SK-N-SH treated with all-trans-retinoic acid at 6 μM for 48 hours (cell line): ENCODE measurements at regions not wholly inside any gene's neighbourhood (a gene's known extent, or its start where the extent isn't known, plus 50 kb on each side); places are given as distances from the start of the nearest gene placed in this dataset.
"Not testable (repeated sequence)": the region's sequence is repeated elsewhere in the genome, so short reads cannot be mapped to it uniquely, and the experiment has no call there.

Experiments
- ATAC-seq: fragments of 200-7000 bp; cut with Tn5 transposase; 3 replicates; pipeline ENCODE4 v1.9.1; 2020; ENCODE audit warnings: mild to moderate bottlenecking, moderate library complexity
- ARNTL ChIP-seq: fragments of 450-650 bp; formaldehyde crosslinking; IDR thresholded peaks from 2 replicates; pipeline ENCODE4 v1.5.0; 2020; ENCODE audit warnings: low read depth, mild to moderate bottlenecking, moderate library complexity, borderline replicate concordance
- BACH2 ChIP-seq: fragments of 250-450 bp; sonication (Bioruptor Pico); IDR thresholded peaks from 2 replicates; pipeline ENCODE4 v1.9.0; 2021; ENCODE audit warnings: mild to moderate bottlenecking, borderline replicate concordance
- CREB5 ChIP-seq: fragments of 250-450 bp; sonication (Bioruptor Pico); IDR thresholded peaks from 2 replicates; pipeline ENCODE4 v1.5.1; 2020; ENCODE audit warnings: low read depth, mild to moderate bottlenecking, moderate library complexity
- CSDC2 ChIP-seq: fragments of 250-450 bp; sonication (Bioruptor Pico); IDR thresholded peaks from 2 replicates; pipeline ENCODE4 v1.5.0; 2020; ENCODE audit warnings: mild to moderate bottlenecking, moderate library complexity
- CSRNP3 ChIP-seq: fragments of 250-450 bp; sonication (Bioruptor Pico); IDR thresholded peaks from 2 replicates; pipeline ENCODE4 v1.5.1; 2021; ENCODE audit warnings: mild to moderate bottlenecking, moderate library complexity
- ESRRG ChIP-seq: fragments of 250-450 bp; sonication (Bioruptor Pico); IDR thresholded peaks from 2 replicates; pipeline ENCODE4 v1.6.1; 2021; ENCODE audit warnings: mild to moderate bottlenecking
- GLIS3 ChIP-seq: fragments of 250-450 bp; sonication (Bioruptor Pico); IDR thresholded peaks from 2 replicates; pipeline ENCODE4 v1.5.0; 2020; ENCODE audit warnings: mild to moderate bottlenecking, moderate library complexity
- OSR1 ChIP-seq: fragments of 250-450 bp; sonication (Bioruptor Pico); IDR thresholded peaks from 2 replicates; pipeline ENCODE4 v1.8.0; 2022; ENCODE audit warnings: moderate library complexity, mild to moderate bottlenecking, inconsistent platforms
- PATZ1 ChIP-seq: fragments of 250-450 bp; sonication (Bioruptor Pico); IDR thresholded peaks from 2 replicates; pipeline ENCODE4 v1.8.0; 2020; ENCODE audit warnings: mild to moderate bottlenecking, moderate library complexity, borderline replicate concordance
- POU6F1 ChIP-seq: fragments of 250-450 bp; sonication (Bioruptor Pico); IDR thresholded peaks from 2 replicates; pipeline ENCODE4 v1.8.0; 2021; ENCODE audit warnings: low read depth, mild to moderate bottlenecking, moderate library complexity, borderline replicate concordance
- PPARA ChIP-seq: fragments of 250-450 bp; sonication (Bioruptor Pico); IDR thresholded peaks from 2 replicates; pipeline ENCODE4 v1.5.0; 2020; ENCODE audit warnings: mild to moderate bottlenecking, borderline replicate concordance
- SNAI2 ChIP-seq: fragments of 250-450 bp; sonication (Bioruptor Pico); IDR thresholded peaks from 2 replicates; pipeline ENCODE4 v1.5.0; 2020; ENCODE audit warnings: mild to moderate bottlenecking, moderate library complexity
- TCF4 ChIP-seq: fragments of 250-450 bp; sonication (Bioruptor Pico); IDR thresholded peaks from 2 replicates; pipeline ENCODE4 v1.8.0; 2021; ENCODE audit warnings: mild to moderate bottlenecking, moderate library complexity, borderline replicate concordance
- TOX ChIP-seq: fragments of 250-450 bp; sonication (Bioruptor Pico); IDR thresholded peaks from 2 replicates; pipeline ENCODE4 v1.8.0; 2021; ENCODE audit warnings: mild to moderate bottlenecking, moderate library complexity, borderline replicate concordance
- TSHZ2 ChIP-seq: fragments of 250-450 bp; sonication (Bioruptor Pico); IDR thresholded peaks from 2 replicates; pipeline ENCODE4 v1.5.0; 2020; ENCODE audit warnings: mild to moderate bottlenecking, moderate library complexity
- ZC3H10 ChIP-seq: fragments of 250-450 bp; sonication (Bioruptor Pico); IDR thresholded peaks from 2 replicates; pipeline ENCODE4 v1.5.1; 2021; ENCODE audit warnings: mild to moderate bottlenecking, moderate library complexity
- ZFP3 ChIP-seq: fragments of 250-450 bp; sonication (Bioruptor Pico); IDR thresholded peaks from 2 replicates; pipeline ENCODE4 v1.5.0; 2020; ENCODE audit warnings: mild to moderate bottlenecking, moderate library complexity
- ZFP30 ChIP-seq: fragments of 450-650 bp; formaldehyde crosslinking; IDR thresholded peaks from 2 replicates; pipeline ENCODE4 v1.5.0; 2022; ENCODE audit warnings: mild to moderate bottlenecking, moderate library complexity
- ZNF565 ChIP-seq: fragments of 450-650 bp; formaldehyde crosslinking; conservative IDR thresholded peaks from 2 replicates; pipeline ENCODE4 v1.5.0; 2020; ENCODE audit warnings: low read depth, mild to moderate bottlenecking, moderate library complexity
- ZNF70 ChIP-seq: fragments of 450-650 bp; formaldehyde crosslinking; IDR thresholded peaks from 2 replicates; pipeline ENCODE4 v1.5.0; 2020; ENCODE audit warnings: mild to moderate bottlenecking, moderate library complexity
- ZNF8 ChIP-seq: fragments of 450-650 bp; formaldehyde crosslinking; IDR thresholded peaks from 2 replicates; pipeline ENCODE4 v1.5.0; 2020; ENCODE audit warnings: mild to moderate bottlenecking, moderate library complexity

GRCh38 chr10:91000470-91000869, 79.6 kb upstream of the ANKRD1 start:
- no peak for ATAC-seq

GRCh38 chr10:91000985-91001384, 80.1 kb upstream of the ANKRD1 start:
- TF ChIP-seq OSR1 (CRISPR knock-in tag) (no peak), ZNF8 (CRISPR knock-in tag) (no peak)
- no peak for ATAC-seq

More at GRCh38 chr10:91000470-91000869, 79.6 kb upstream of the ANKRD1 start:
- TF ChIP-seq CSDC2 (CRISPR knock-in tag) (no peak), ZFP30 (CRISPR knock-in tag) (no peak), TOX (CRISPR knock-in tag) (no peak), ZNF8 (CRISPR knock-in tag) (no peak), ZNF70 (CRISPR knock-in tag) (no peak), ARNTL (CRISPR knock-in tag) (no peak), TSHZ2 (CRISPR knock-in tag) (no peak), PATZ1 (no peak), ZC3H10 (CRISPR knock-in tag) (no peak), CREB5 (CRISPR knock-in tag) (no peak), POU6F1 (CRISPR knock-in tag) (no peak), ZFP3 (no peak), CSRNP3 (CRISPR knock-in tag) (no peak), PPARA (CRISPR knock-in tag) (no peak), TCF4 (CRISPR knock-in tag) (no peak), GLIS3 (no peak), ZNF565 (no peak), OSR1 (CRISPR knock-in tag) (no peak)

GRCh38 chr10:91002656-91003055, 81.8 kb upstream of the ANKRD1 start:
- no peak for ATAC-seq
- TF ChIP-seq CSDC2 (CRISPR knock-in tag): no peak
- no peak for TF ChIP-seq TOX (CRISPR knock-in tag)
- TF ChIP-seq SNAI2 (CRISPR knock-in tag): no peak
- no peak for TF ChIP-seq BACH2 (CRISPR knock-in tag)
- no peak for TF ChIP-seq PATZ1
- TF ChIP-seq ZC3H10 (CRISPR knock-in tag): no peak
- TF ChIP-seq ARNTL (CRISPR knock-in tag): no peak
- TF ChIP-seq OSR1 (CRISPR knock-in tag): no peak
- no peak for TF ChIP-seq GLIS3
- no peak for TF ChIP-seq ESRRG (CRISPR knock-in tag)
- TF ChIP-seq POU6F1 (CRISPR knock-in tag): no peak
- no peak for TF ChIP-seq ZNF565
- no peak for TF ChIP-seq ZNF8 (CRISPR knock-in tag)

GRCh38 chr10:91003379-91003778, 82.5 kb upstream of the ANKRD1 start:
- ATAC-seq: not testable (repeated sequence)

GRCh38 chr10:91005276-91005675, 84.4 kb upstream of the ANKRD1 start:
- ATAC-seq: not testable (repeated sequence)
